ENCODE measurements at regions not wholly inside any gene's neighbourhood (a gene's known extent, or its start where the extent isn't known, plus 50 kb on each side); places are given as distances from the start of the nearest gene placed in this dataset.
"Not testable (repeated sequence)": the region's sequence is repeated elsewhere in the genome, so short reads cannot be mapped to it uniquely, and the experiment has no call there.

DNA sequence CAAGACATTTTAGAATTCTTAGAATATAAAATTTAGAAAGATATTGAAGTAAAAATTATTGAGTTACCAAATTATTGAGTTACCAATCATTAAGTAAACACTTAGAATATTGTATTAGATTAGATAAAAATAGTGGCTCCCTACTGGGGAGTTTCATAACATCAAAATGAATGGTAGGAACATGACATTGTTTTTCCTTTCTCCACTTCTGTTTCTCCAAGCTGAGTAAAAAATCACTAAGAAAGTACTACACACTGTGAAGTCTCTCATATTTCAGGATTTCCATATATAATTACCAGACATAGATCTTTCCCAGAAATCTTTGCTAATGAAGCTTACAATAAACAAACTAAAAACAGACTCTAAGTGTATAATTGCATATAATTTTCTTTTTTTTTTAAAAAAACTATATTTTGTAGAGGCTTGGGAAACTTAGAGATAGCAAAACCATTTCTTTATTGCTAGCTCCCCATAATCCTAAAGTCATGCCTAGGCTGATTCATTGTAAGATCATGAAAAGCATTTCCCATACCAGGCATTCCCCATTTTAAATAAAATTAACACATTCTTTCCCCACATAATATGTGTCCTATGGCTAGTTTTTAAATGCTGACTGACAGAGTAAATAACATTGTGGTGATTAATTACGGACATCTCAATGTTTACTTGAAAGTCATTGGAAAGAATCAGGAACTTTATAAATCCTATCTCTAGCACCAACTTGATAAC is 1408.7 kb upstream of the GOT2 start:
- no peak for DNase-seq (ENCODE audit: unreplicated experiment)
- Mint-ChIP-seq H3K4me1 (ENCODE audit: insufficient read depth, unreplicated experiment) (peaks cover 12% of the 10 kb centered on the region), H3K9me3 (ENCODE audit: unreplicated experiment) (peaks cover 8% of the 10 kb centered on the region), H3K27ac (ENCODE audit: low read depth, unreplicated experiment) (peak overlapping the region; percentile 35), H3K4me3 (ENCODE audit: unreplicated experiment) (no peak overlapping the region), H3K27me3 (ENCODE audit: insufficient read depth, unreplicated experiment) (no peaks in the 10 kb centered on the region), H3K36me3 (ENCODE audit: insufficient read depth, unreplicated experiment) (no peaks in the 10 kb centered on the region)
- ChIA-PET CTCF (no interaction called here), POLR2A (no interaction called here)
- intact Hi-C loops (cut with micrococcal nuclease): no loop called here
- BruUV-seq (replicated peaks): no TSS peak
- TF ChIP-seq, protein P1, sequence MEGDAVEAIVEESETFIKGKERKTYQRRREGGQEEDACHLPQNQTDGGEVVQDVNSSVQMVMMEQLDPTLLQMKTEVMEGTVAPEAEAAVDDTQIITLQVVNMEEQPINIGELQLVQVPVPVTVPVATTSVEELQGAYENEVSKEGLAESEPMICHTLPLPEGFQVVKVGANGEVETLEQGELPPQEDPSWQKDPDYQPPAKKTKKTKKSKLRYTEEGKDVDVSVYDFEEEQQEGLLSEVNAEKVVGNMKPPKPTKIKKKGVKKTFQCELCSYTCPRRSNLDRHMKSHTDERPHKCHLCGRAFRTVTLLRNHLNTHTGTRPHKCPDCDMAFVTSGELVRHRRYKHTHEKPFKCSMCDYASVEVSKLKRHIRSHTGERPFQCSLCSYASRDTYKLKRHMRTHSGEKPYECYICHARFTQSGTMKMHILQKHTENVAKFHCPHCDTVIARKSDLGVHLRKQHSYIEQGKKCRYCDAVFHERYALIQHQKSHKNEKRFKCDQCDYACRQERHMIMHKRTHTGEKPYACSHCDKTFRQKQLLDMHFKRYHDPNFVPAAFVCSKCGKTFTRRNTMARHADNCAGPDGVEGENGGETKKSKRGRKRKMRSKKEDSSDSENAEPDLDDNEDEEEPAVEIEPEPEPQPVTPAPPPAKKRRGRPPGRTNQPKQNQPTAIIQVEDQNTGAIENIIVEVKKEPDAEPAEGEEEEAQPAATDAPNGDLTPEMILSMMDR (IDR thresholded peaks at IDR 0.05; ENCODE audit: unreplicated experiment): no peak

DNA sequence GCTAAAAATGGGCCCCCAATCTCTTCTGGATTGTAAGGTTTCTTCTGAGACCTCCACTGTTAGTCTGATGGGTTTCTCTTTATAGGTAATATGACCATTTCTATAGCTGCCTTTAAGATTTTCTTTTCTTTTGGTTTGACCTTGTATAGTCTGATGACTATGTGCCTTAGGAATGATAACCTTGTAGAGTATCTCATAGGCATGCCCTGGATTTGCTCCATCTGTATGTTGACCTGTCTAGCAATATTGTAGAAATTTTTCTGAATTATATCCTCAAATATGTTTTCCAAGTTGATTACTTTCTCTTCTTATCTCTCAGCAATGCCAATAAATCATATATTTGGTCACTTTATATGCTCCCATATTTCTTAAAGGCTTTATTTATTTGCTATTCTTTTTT is 1403.8 kb upstream of the GOT2 start:
- intact Hi-C loops (cut with micrococcal nuclease): no loop called here
- TF ChIP-seq, protein P1 (IDR thresholded peaks at IDR 0.05; ENCODE audit: unreplicated experiment): no peak
- Mint-ChIP-seq H3K27ac (ENCODE audit: low read depth, unreplicated experiment) (no peak overlapping the region), H3K27me3 (ENCODE audit: insufficient read depth, unreplicated experiment) (no peaks in the 10 kb centered on the region), H3K9me3 (ENCODE audit: unreplicated experiment) (peaks cover 19% of the 10 kb centered on the region), H3K4me3 (ENCODE audit: unreplicated experiment) (no peak overlapping the region), H3K4me1 (ENCODE audit: insufficient read depth, unreplicated experiment) (peaks cover 8% of the 10 kb centered on the region), H3K36me3 (ENCODE audit: insufficient read depth, unreplicated experiment) (no peaks in the 10 kb centered on the region)
- no TSS peak for BruUV-seq (replicated peaks)
- no peak for DNase-seq (ENCODE audit: unreplicated experiment)
- ChIA-PET POLR2A (no interaction called here), CTCF (no interaction called here)

DNA sequence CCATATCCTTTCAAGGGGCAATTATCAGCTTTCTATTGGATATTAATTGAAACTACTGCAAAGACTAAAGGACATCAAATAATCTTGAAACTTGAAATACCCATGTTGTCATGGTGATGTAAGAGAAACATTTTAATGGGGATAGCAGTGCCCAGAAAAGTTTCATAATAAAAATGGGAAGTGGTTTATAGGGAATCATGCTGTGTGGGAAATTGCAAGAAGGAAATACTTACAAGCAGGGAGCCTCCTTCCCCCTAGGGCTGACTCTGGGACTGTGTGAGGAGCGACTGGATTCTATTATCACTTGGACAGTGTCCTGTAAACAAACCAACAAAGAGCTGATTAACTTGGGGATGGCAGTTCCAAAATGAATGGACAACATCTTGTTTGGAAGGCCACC is 1393.1 kb upstream of the GOT2 start:
- Mint-ChIP-seq H3K27me3 (ENCODE audit: insufficient read depth, unreplicated experiment) (no peaks in the 10 kb centered on the region), H3K4me1 (ENCODE audit: insufficient read depth, unreplicated experiment) (peaks cover 6% of the 10 kb centered on the region), H3K4me3 (ENCODE audit: unreplicated experiment) (no peak overlapping the region), H3K27ac (ENCODE audit: low read depth, unreplicated experiment) (no peak overlapping the region), H3K36me3 (ENCODE audit: insufficient read depth, unreplicated experiment) (no peaks in the 10 kb centered on the region), H3K9me3 (ENCODE audit: unreplicated experiment) (no peaks in the 10 kb centered on the region)
- no peak for DNase-seq (ENCODE audit: unreplicated experiment)
- TF ChIP-seq, protein P1 (IDR thresholded peaks at IDR 0.05; ENCODE audit: unreplicated experiment): no peak
- intact Hi-C loops (cut with micrococcal nuclease): no loop called here
- ChIA-PET POLR2A (no interaction called here), CTCF (interaction anchor here (0.6 kb wide), 1 partner anchor 9 kb away, joined by 5 read pairs; no protein-coding TSS in a partner anchor)
- no TSS peak for BruUV-seq (replicated peaks)

DNA sequence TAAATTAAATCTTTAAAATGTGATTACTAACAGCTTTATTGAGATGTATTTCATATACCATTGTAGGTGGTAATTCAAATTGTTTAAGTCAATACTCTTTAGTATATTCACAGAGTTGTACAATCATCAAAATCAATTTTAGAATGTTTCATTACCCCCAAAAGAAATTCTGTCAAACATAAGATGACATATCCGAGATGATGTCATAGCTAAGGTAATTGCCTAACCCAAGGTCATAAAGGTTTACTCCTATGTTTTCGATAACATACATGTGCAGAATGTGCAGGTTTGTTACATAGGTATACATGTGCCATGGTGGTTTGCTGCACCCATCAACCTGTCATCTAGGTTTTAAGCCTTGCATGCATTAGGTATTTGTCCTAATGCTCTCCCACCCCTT is 1392.0 kb upstream of the GOT2 start:
- H3K4me3 Mint-ChIP-seq (ENCODE audit: unreplicated experiment); H3K4me1 Mint-ChIP-seq (ENCODE audit: insufficient read depth, unreplicated experiment); BruUV-seq (replicated peaks); H3K36me3 Mint-ChIP-seq (ENCODE audit: insufficient read depth, unreplicated experiment); POLR2A ChIA-PET; CTCF ChIA-PET; H3K27me3 Mint-ChIP-seq (ENCODE audit: insufficient read depth, unreplicated experiment); intact Hi-C loops (cut with micrococcal nuclease); DNase-seq (ENCODE audit: unreplicated experiment); H3K9me3 Mint-ChIP-seq (ENCODE audit: unreplicated experiment); H3K27ac Mint-ChIP-seq (ENCODE audit: low read depth, unreplicated experiment): not testable (repeated sequence)
